ENCODE measurements at regions not wholly inside any gene's neighbourhood (a gene's known extent, or its start where the extent isn't known, plus 50 kb on each side); places are given as distances from the start of the nearest gene placed in this dataset.

DNA sequence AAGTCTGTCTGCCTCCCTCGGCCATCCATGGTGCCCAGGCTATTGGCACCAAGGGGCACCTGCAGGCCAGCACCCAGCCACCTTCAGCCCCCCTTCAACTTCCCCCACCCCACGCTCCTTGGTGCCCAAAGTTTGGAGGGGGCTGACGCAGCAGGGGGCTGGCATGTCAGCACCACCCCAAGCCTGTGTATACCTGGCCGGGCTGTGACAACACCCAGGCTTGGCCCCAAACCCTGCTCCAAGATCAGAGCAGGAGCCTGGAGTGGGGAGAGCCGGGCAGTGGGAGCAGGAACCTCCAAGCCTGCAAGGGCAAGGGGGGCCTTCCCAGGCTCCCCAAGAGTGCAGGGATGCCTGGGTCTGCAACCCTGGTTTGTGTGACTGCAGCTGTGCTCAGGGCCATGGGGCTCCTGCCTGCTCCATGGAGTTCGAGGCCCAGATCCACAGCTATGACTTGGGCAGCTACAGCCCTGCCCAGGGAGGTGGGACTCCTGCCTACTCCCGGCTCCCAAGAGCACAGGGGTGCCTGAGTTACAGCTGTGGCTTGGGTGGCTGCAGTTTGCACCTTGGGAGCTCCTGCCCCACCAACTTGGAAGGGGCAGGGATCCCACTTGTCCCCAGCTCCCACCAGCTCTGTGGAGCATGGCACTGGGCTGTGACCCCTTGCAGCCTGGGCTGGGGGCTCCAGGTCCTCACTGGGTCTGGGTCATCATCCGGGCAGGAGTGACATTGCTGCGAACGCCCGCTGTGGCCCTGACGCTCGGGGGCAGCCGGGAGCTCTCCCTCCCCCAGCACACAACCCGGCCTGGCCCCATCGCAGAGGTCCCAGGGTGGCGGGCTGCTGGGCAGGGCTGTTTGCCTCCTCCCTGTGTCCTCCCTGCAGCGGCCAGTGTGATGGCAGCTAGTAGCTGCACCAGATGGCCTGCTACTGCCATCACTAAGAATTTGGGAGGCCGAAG, 175.5 kb upstream of the SDK2 start:
- TF ChIP-seq CTCF (IDR thresholded peaks at IDR 0.05) = no peak
- TF ChIP-seq POLR2A (IDR thresholded peaks at IDR 0.05) = no peak

Data from breast epithelium (tissue), 3 donors.